ENCODE measurements at regions not wholly inside any gene's neighbourhood (a gene's known extent, or its start where the extent isn't known, plus 50 kb on each side); places are given as distances from the start of the nearest gene placed in this dataset.
"Not testable (repeated sequence)": the region's sequence is repeated elsewhere in the genome, so short reads cannot be mapped to it uniquely, and the experiment has no call there.

- H4K20me1 ChIP-seq (ENCODE audit: insufficient read depth), result no peaks in the 10 kb centered on the region
- H2AFZ ChIP-seq (ENCODE audit: low read depth), result no peak overlapping the region
- no peak overlapping the region for H3K9ac ChIP-seq
- no peaks in the 10 kb centered on the region for H3K4me1 ChIP-seq (ENCODE audit: low read depth, poor library complexity, severe bottlenecking)
- no peak overlapping the region for H3K27ac ChIP-seq
- no peak for TF ChIP-seq CTCF (conservative IDR thresholded peaks at IDR 0.05; ENCODE audit: low read depth, low read length)
- H3K4me3 ChIP-seq (IDR thresholded peaks at IDR 0.05; ENCODE audit: insufficient read depth, low read depth, low read length), result no peak overlapping the region
- H3K36me3 ChIP-seq (ENCODE audit: insufficient read depth), result no peaks in the 10 kb centered on the region
- H3K79me2 ChIP-seq (ENCODE audit: insufficient read depth, low read depth), result no peaks in the 10 kb centered on the region
- no peak overlapping the region for H3K4me2 ChIP-seq
- H3K27me3 ChIP-seq (ENCODE audit: insufficient read depth, low read depth), result no peaks in the 10 kb centered on the region
Measured at GRCh38 chr4:188377816-188378215, 238.6 kb downstream of the TRIML1 start.

GRCh38 chr4:188383180-188383579 lies 243.9 kb downstream of the TRIML1 start:
- H3K79me2 ChIP-seq (ENCODE audit: insufficient read depth, low read depth), result no peaks in the 10 kb centered on the region
- H3K4me2 ChIP-seq, result no peak overlapping the region
- peaks cover 4% of the 10 kb centered on the region for H3K4me1 ChIP-seq (ENCODE audit: low read depth, poor library complexity, severe bottlenecking)
- H2AFZ ChIP-seq (ENCODE audit: low read depth), result no peak overlapping the region
- no peak overlapping the region for H3K27ac ChIP-seq
- H3K27me3 ChIP-seq (ENCODE audit: insufficient read depth, low read depth), result no peaks in the 10 kb centered on the region
- H3K9ac ChIP-seq, result no peak overlapping the region
- H3K36me3 ChIP-seq (ENCODE audit: insufficient read depth), result no peaks in the 10 kb centered on the region
- H3K4me3 ChIP-seq (IDR thresholded peaks at IDR 0.05; ENCODE audit: insufficient read depth, low read depth, low read length), result no peak overlapping the region
- H4K20me1 ChIP-seq (ENCODE audit: insufficient read depth), result no peaks in the 10 kb centered on the region
- TF ChIP-seq CTCF (conservative IDR thresholded peaks at IDR 0.05; ENCODE audit: low read depth, low read length), result no peak

- no peak for TF ChIP-seq CTCF (conservative IDR thresholded peaks at IDR 0.05; ENCODE audit: low read depth, low read length)
- H3K9ac ChIP-seq, result no peak overlapping the region
- no peak overlapping the region for H3K4me2 ChIP-seq
Measured at GRCh38 chr4:188387179-188387791, 248.0 kb downstream of the TRIML1 start.

GRCh38 chr4:188391349-188391748 lies 252.1 kb downstream of the TRIML1 start:
- not testable (repeated sequence) for H3K4me3 ChIP-seq (IDR thresholded peaks at IDR 0.05; ENCODE audit: insufficient read depth, low read depth, low read length); H3K27me3 ChIP-seq (ENCODE audit: insufficient read depth, low read depth); H3K36me3 ChIP-seq (ENCODE audit: insufficient read depth); H3K79me2 ChIP-seq (ENCODE audit: insufficient read depth, low read depth); H3K4me1 ChIP-seq (ENCODE audit: low read depth, poor library complexity, severe bottlenecking); H2AFZ ChIP-seq (ENCODE audit: low read depth); H3K4me2 ChIP-seq; H3K27ac ChIP-seq; H4K20me1 ChIP-seq (ENCODE audit: insufficient read depth); H3K9ac ChIP-seq

More at GRCh38 chr4:188387179-188387791, 248.0 kb downstream of the TRIML1 start:
- Histone ChIP-seq H3K36me3 (ENCODE audit: insufficient read depth) (no peaks in the 10 kb centered on the region), H3K79me2 (ENCODE audit: insufficient read depth, low read depth) (no peaks in the 10 kb centered on the region), H3K27me3 (ENCODE audit: insufficient read depth, low read depth) (no peaks in the 10 kb centered on the region), H3K27ac (no peak overlapping the region), H3K4me3 (IDR thresholded peaks at IDR 0.05; ENCODE audit: insufficient read depth, low read depth, low read length) (no peak overlapping the region), H4K20me1 (ENCODE audit: insufficient read depth) (no peaks in the 10 kb centered on the region), H2AFZ (ENCODE audit: low read depth) (no peak overlapping the region), H3K4me1 (ENCODE audit: low read depth, poor library complexity, severe bottlenecking) (peaks cover 4% of the 10 kb centered on the region)

GRCh38 chr4:188396037-188396436 lies 256.8 kb downstream of the TRIML1 start:
- Histone ChIP-seq H3K27me3 (ENCODE audit: insufficient read depth, low read depth) (no peaks in the 10 kb centered on the region), H3K36me3 (ENCODE audit: insufficient read depth) (no peaks in the 10 kb centered on the region), H3K79me2 (ENCODE audit: insufficient read depth, low read depth) (no peaks in the 10 kb centered on the region), H3K4me3 (IDR thresholded peaks at IDR 0.05; ENCODE audit: insufficient read depth, low read depth, low read length) (no peak overlapping the region), H2AFZ (ENCODE audit: low read depth) (no peak overlapping the region), H3K4me2 (no peak overlapping the region), H3K27ac (no peak overlapping the region), H4K20me1 (ENCODE audit: insufficient read depth) (no peaks in the 10 kb centered on the region), H3K9ac (no peak overlapping the region), H3K4me1 (ENCODE audit: low read depth, poor library complexity, severe bottlenecking) (no peaks in the 10 kb centered on the region)
- TF ChIP-seq CTCF (conservative IDR thresholded peaks at IDR 0.05; ENCODE audit: low read depth, low read length), result no peak
